ENCODE measurements at regions not wholly inside any gene's neighbourhood (a gene's known extent, or its start where the extent isn't known, plus 50 kb on each side); places are given as distances from the start of the nearest gene placed in this dataset.

DNA sequence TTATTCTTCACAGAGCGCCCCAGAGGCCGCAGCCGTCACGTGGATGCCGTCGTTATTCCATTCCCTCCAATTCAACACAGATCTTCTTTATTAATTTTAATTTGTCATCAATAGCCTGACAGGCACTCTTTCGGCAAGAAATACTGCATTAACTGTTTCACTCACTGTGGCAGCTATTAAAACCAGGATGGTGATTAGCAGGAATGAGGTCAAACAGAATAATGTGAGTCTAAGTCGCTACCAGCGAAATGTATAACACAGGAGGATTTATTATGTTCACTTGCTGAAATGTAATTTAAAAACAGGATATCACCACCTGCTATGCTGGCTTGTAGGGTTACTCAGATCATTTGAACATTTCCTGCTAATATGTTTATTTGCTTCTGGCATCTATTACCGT lies 74.2 kb upstream of the MGMT start:
- Histone ChIP-seq H2AFZ (ENCODE audit: low read length) (no peak overlapping the region), H3K9me3 (replicated peaks in 1 of 2; ENCODE audit: control insufficient read depth in 2 of 2, insufficient read depth in 1 of 2, low read depth in 1 of 2, low read length in 2 of 2) (no peaks in the 10 kb centered on the region), H4K91ac (ENCODE audit: low read depth, low read length, poor library complexity) (no peak overlapping the region), H3K4ac (ENCODE audit: low read length) (no peak overlapping the region), H2BK12ac (ENCODE audit: low read length) (no peak overlapping the region), H2BK15ac (ENCODE audit: low read length) (no peak overlapping the region), H2BK120ac (ENCODE audit: low read depth, low read length) (no peak overlapping the region), H3K27ac (replicated peaks; ENCODE audit: low read length) (no peak overlapping the region), H3K23ac (ENCODE audit: low read depth, low read length, poor library complexity) (no peak overlapping the region), H3K79me1 (ENCODE audit: low read depth, low read length) (no peaks in the 10 kb centered on the region), H3K9ac (ENCODE audit: low read depth, low read length, poor library complexity) (no peak overlapping the region), H3K4me3 (ENCODE audit: low read length in 2 of 2) (no peak overlapping the region), H3K14ac (ENCODE audit: low read length) (no peak overlapping the region), H2AK5ac (ENCODE audit: low read depth, low read length) (no peak overlapping the region), H3K4me2 (ENCODE audit: insufficient read depth, low read length, poor library complexity, severe bottlenecking) (no peak overlapping the region), H3K4me1 (ENCODE audit: control insufficient read depth in 2 of 2, insufficient read depth in 1 of 2, low read depth in 1 of 2, low read length in 2 of 2) (peaks cover 0 to 12% of the 10 kb centered on the region in 2 donors), H3K18ac (ENCODE audit: low read length) (no peak overlapping the region), H4K8ac (ENCODE audit: low read depth, low read length) (no peak overlapping the region), H3K36me3 (replicated peaks in 1 of 2; ENCODE audit: control insufficient read depth in 2 of 2, insufficient read depth in 2 of 2, low read length in 2 of 2) (no peaks in the 10 kb centered on the region), H3K27me3 (ENCODE audit: control insufficient read depth in 3 of 3, insufficient read depth in 3 of 3, low read depth in 1 of 3, low read length in 3 of 3) (peaks cover 0 to 6% (median 0%) of the 10 kb centered on the region in 3 experiments), H2BK5ac (ENCODE audit: low read length) (no peak overlapping the region)
- DNase-seq (ENCODE audit: low spot score), result no peak
- WGBS, 2 donors (ENCODE audit: extremely low coverage in 2 of 2, insufficient read length in 2 of 2, insufficient replicate concordance in 1 of 2), result no CpG with 5 or more reads among the region's 10 CpGs

DNA sequence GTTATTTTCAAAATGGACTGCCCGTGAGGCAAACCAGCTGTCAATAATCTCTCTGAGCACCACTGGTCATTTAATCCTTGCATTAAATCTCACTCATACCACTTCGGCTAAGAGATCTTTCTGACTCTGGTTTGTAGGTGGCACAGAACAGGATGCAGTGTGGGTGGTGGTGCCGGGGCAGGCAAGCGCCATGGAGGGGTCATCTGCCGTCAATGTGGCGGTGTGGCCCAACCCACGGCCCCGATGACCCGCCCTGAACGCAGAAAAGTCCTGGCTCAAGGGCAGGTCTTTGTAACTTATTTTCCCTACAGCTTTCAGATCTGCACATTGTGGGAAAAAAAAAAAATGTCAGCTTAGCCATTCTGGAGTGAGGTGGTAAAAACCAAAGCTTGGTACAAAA lies 73.2 kb upstream of the MGMT start:
- Histone ChIP-seq H3K27me3 (ENCODE audit: control insufficient read depth in 3 of 3, insufficient read depth in 3 of 3, low read depth in 1 of 3, low read length in 3 of 3) (peaks cover 0 to 6% (median 0%) of the 10 kb centered on the region in 3 experiments), H3K9ac (ENCODE audit: low read depth, low read length, poor library complexity) (no peak overlapping the region), H4K8ac (ENCODE audit: low read depth, low read length) (no peak overlapping the region), H2AK5ac (ENCODE audit: low read depth, low read length) (no peak overlapping the region), H2BK15ac (ENCODE audit: low read length) (no peak overlapping the region), H2BK120ac (ENCODE audit: low read depth, low read length) (no peak overlapping the region), H3K14ac (ENCODE audit: low read length) (no peak overlapping the region), H3K18ac (ENCODE audit: low read length) (no peak overlapping the region), H3K9me3 (replicated peaks in 1 of 2; ENCODE audit: control insufficient read depth in 2 of 2, insufficient read depth in 1 of 2, low read depth in 1 of 2, low read length in 2 of 2) (no peaks in the 10 kb centered on the region), H3K4me1 (ENCODE audit: control insufficient read depth in 2 of 2, insufficient read depth in 1 of 2, low read depth in 1 of 2, low read length in 2 of 2) (peaks cover 0 to 12% of the 10 kb centered on the region in 2 donors), H3K4me3 (ENCODE audit: low read length in 2 of 2) (no peak overlapping the region), H2AFZ (ENCODE audit: low read length) (no peak overlapping the region), H3K23ac (ENCODE audit: low read depth, low read length, poor library complexity) (no peak overlapping the region), H3K4ac (ENCODE audit: low read length) (no peak overlapping the region), H3K4me2 (ENCODE audit: insufficient read depth, low read length, poor library complexity, severe bottlenecking) (no peak overlapping the region), H3K79me1 (ENCODE audit: low read depth, low read length) (no peaks in the 10 kb centered on the region), H4K91ac (ENCODE audit: low read depth, low read length, poor library complexity) (no peak overlapping the region), H3K36me3 (replicated peaks in 1 of 2; ENCODE audit: control insufficient read depth in 2 of 2, insufficient read depth in 2 of 2, low read length in 2 of 2) (no peaks in the 10 kb centered on the region), H2BK12ac (ENCODE audit: low read length) (no peak overlapping the region), H2BK5ac (ENCODE audit: low read length) (no peak overlapping the region), H3K27ac (replicated peaks; ENCODE audit: low read length) (no peak overlapping the region)
- DNase-seq (ENCODE audit: low spot score), result no peak
- no CpG with 5 or more reads among the region's 10 CpGs for WGBS, 2 donors (ENCODE audit: extremely low coverage in 2 of 2, insufficient read length in 2 of 2, insufficient replicate concordance in 1 of 2)

DNA sequence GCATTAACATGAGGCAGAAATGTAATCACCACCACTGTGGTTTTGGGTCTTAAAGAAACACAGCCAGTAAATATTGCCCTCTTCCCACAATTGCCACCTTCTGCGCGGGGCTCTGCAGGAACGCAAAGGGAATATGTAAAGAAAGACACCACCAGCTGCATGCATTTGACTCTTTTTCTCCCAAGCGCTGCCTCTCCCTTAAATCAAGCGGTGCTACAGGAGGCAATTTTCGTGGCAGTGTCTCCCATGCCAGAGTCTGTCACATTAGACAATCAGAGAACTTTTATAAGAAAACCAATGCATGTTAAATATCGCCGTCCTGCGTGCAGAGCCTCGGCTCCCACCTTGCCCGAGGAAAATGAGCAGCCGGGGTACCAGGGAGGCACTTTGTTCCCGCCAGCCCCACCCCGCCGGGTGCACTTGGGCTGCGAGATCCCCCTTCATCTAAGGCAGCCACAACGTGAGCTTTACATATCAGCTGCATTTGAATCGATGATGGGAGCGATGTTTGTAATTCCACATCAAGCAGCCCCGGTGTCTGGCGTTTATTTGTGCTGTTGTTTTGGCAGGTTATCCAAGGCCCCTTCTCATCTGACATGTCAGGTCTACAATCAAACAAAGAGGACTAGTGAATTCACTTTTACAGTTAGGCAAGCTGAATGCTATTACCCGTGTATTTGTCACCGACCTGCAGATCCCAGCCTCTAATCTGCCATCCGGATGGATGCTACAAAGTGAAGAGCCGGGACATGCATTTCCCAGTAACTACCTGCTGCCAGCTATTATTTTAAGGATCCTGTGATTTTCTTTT lies 72.3 kb upstream of the MGMT start:
- Histone ChIP-seq H4K8ac (ENCODE audit: low read depth, low read length) (no peak overlapping the region), H3K36me3 (replicated peaks in 1 of 2; ENCODE audit: control insufficient read depth in 2 of 2, insufficient read depth in 2 of 2, low read length in 2 of 2) (no peaks in the 10 kb centered on the region), H3K14ac (ENCODE audit: low read length) (no peak overlapping the region), H2BK5ac (ENCODE audit: low read length) (no peak overlapping the region), H3K4me1 (ENCODE audit: control insufficient read depth in 2 of 2, insufficient read depth in 1 of 2, low read depth in 1 of 2, low read length in 2 of 2) (peaks cover 0 to 12% of the 10 kb centered on the region in 2 donors), H3K4me3 (ENCODE audit: low read length in 2 of 2) (no peak overlapping the region), H2AFZ (ENCODE audit: low read length) (no peak overlapping the region), H2BK120ac (ENCODE audit: low read depth, low read length) (no peak overlapping the region), H3K27me3 (ENCODE audit: control insufficient read depth in 3 of 3, insufficient read depth in 3 of 3, low read depth in 1 of 3, low read length in 3 of 3) (peaks cover 0 to 6% (median 0%) of the 10 kb centered on the region in 3 experiments), H3K4me2 (ENCODE audit: insufficient read depth, low read length, poor library complexity, severe bottlenecking) (no peak overlapping the region), H4K91ac (ENCODE audit: low read depth, low read length, poor library complexity) (no peak overlapping the region), H3K23ac (ENCODE audit: low read depth, low read length, poor library complexity) (no peak overlapping the region), H3K79me1 (ENCODE audit: low read depth, low read length) (no peaks in the 10 kb centered on the region), H3K9me3 (replicated peaks in 1 of 2; ENCODE audit: control insufficient read depth in 2 of 2, insufficient read depth in 1 of 2, low read depth in 1 of 2, low read length in 2 of 2) (no peaks in the 10 kb centered on the region), H2AK5ac (ENCODE audit: low read depth, low read length) (no peak overlapping the region), H2BK12ac (ENCODE audit: low read length) (no peak overlapping the region), H2BK15ac (ENCODE audit: low read length) (no peak overlapping the region), H3K27ac (replicated peaks; ENCODE audit: low read length) (no peak overlapping the region), H3K9ac (ENCODE audit: low read depth, low read length, poor library complexity) (no peak overlapping the region), H3K18ac (ENCODE audit: low read length) (no peak overlapping the region), H3K4ac (ENCODE audit: low read length) (no peak overlapping the region)
- no peak for DNase-seq (ENCODE audit: low spot score)
- WGBS, 2 donors (ENCODE audit: extremely low coverage in 2 of 2, insufficient read length in 2 of 2, insufficient replicate concordance in 1 of 2), result no CpG with 5 or more reads among the region's 25 CpGs

DNA sequence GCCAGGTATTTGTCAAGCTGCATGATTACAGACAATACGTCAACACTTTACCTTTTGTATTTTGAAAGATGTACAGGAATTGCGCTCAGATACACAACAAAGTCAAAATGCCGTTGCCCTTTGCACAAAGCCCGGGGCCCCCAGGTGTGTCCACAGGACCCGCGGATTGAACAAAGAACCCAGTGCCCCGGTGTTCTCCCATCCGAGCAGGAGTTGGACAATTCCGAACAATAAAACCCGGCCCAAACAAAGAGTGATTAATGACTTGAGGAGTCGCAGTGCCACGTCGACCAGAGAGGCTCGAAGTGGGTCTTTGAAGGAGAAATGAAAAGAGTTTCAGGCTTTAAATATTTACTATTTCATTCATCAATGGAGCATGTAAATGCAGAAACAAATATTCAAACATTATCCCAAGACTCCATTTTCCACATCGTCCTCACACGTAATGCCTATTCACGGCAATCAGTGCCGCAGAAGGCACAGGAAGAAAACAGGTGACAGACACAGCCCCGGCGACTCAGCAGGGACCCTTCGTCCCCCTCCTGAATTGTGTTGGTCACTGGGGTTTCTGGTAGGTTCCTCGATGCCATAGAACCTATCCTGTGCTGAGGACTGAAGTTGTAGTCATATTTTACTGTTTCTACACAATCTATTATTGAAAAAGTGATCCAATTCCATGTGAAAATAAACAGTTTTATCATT lies 70.9 kb upstream of the MGMT start:
- H4K91ac ChIP-seq (ENCODE audit: low read depth, low read length, poor library complexity), result no peak overlapping the region
- H2BK120ac ChIP-seq (ENCODE audit: low read depth, low read length), result no peak overlapping the region
- no peaks in the 10 kb centered on the region for H3K36me3 ChIP-seq (replicated peaks in 1 of 2; ENCODE audit: control insufficient read depth in 2 of 2, insufficient read depth in 2 of 2, low read length in 2 of 2)
- no peak overlapping the region for H2AK5ac ChIP-seq (ENCODE audit: low read depth, low read length)
- no CpG with 5 or more reads among the region's 22 CpGs for WGBS, 2 donors (ENCODE audit: extremely low coverage in 2 of 2, insufficient read length in 2 of 2, insufficient replicate concordance in 1 of 2)
- H2BK5ac ChIP-seq (ENCODE audit: low read length), result no peak overlapping the region
- no peak overlapping the region for H2BK15ac ChIP-seq (ENCODE audit: low read length)
- no peak overlapping the region for H3K27ac ChIP-seq (replicated peaks; ENCODE audit: low read length)
- no peak overlapping the region for H3K4me2 ChIP-seq (ENCODE audit: insufficient read depth, low read length, poor library complexity, severe bottlenecking)
- H3K4me3 ChIP-seq (ENCODE audit: low read length in 2 of 2), result no peak overlapping the region
- H2AFZ ChIP-seq (ENCODE audit: low read length), result no peak overlapping the region
- no peak overlapping the region for H4K8ac ChIP-seq (ENCODE audit: low read depth, low read length)
- no peak overlapping the region for H3K9ac ChIP-seq (ENCODE audit: low read depth, low read length, poor library complexity)
- DNase-seq (ENCODE audit: low spot score), result no peak
- H3K18ac ChIP-seq (ENCODE audit: low read length), result no peak overlapping the region
- peaks cover 0 to 6% (median 0%) of the 10 kb centered on the region in 3 experiments for H3K27me3 ChIP-seq (ENCODE audit: control insufficient read depth in 3 of 3, insufficient read depth in 3 of 3, low read depth in 1 of 3, low read length in 3 of 3)
- no peak overlapping the region for H2BK12ac ChIP-seq (ENCODE audit: low read length)
- H3K79me1 ChIP-seq (ENCODE audit: low read depth, low read length), result no peaks in the 10 kb centered on the region
- H3K4me1 ChIP-seq (ENCODE audit: control insufficient read depth in 2 of 2, insufficient read depth in 1 of 2, low read depth in 1 of 2, low read length in 2 of 2), result peaks cover 0 to 12% of the 10 kb centered on the region in 2 donors
- H3K14ac ChIP-seq (ENCODE audit: low read length), result no peak overlapping the region
- no peaks in the 10 kb centered on the region for H3K9me3 ChIP-seq (replicated peaks in 1 of 2; ENCODE audit: control insufficient read depth in 2 of 2, insufficient read depth in 1 of 2, low read depth in 1 of 2, low read length in 2 of 2)
- H3K23ac ChIP-seq (ENCODE audit: low read depth, low read length, poor library complexity), result no peak overlapping the region
- H3K4ac ChIP-seq (ENCODE audit: low read length), result no peak overlapping the region

All from neuronal stem cell (in vitro differentiated cells).